ENCODE measurements at regions not wholly inside any gene's neighbourhood (a gene's known extent, or its start where the extent isn't known, plus 50 kb on each side); places are given as distances from the start of the nearest gene placed in this dataset.
A peak's percentile ranks its signal among the peaks of the same experiment; 100 is the strongest.

- H3K27me3 ChIP-seq (ENCODE audit: control insufficient read depth in 2 of 2, insufficient read depth in 2 of 2, low read length in 2 of 2) = no peaks in the 10 kb centered on the region
- no peaks in the 10 kb centered on the region for H3K79me2 ChIP-seq (ENCODE audit: insufficient read depth, low read length)
- no peak overlapping the region for H3K4me2 ChIP-seq (replicated peaks; ENCODE audit: extremely low read depth, low read length, poor library complexity, severe bottlenecking)
- H3K4me3 Mint-ChIP-seq = no peak overlapping the region
- H3K4me1 ChIP-seq (ENCODE audit: control insufficient read depth in 1 of 2, insufficient read depth in 2 of 2, low read length in 2 of 2) = peaks cover 27 to 36% of the 10 kb centered on the region in 2 donors
- DNase-seq = no peak
- H4K20me1 ChIP-seq (ENCODE audit: insufficient read depth, low read length) = no peaks in the 10 kb centered on the region
- no peak overlapping the region for H3K4me3 ChIP-seq (replicated peaks in 1 of 3; ENCODE audit: low read depth in 2 of 3, low read length in 3 of 3)
- no peak overlapping the region for H3K27ac Mint-ChIP-seq
- no peak overlapping the region for H2AFZ ChIP-seq (ENCODE audit: insufficient read depth, low read depth, low read length, poor library complexity, severe bottlenecking)
- no peak overlapping the region for H3K27ac ChIP-seq (ENCODE audit: low read depth in 1 of 2, low read length in 2 of 2)
- no peaks in the 10 kb centered on the region for H3K9me3 Mint-ChIP-seq
- H3K9ac ChIP-seq (ENCODE audit: insufficient read depth, low read length, poor library complexity, severe bottlenecking) = no peak overlapping the region
- peaks cover 0 to 1% (median 0%) of the 10 kb centered on the region in 3 donors for H3K27me3 Mint-ChIP-seq (ENCODE audit: low read depth in 3 of 3)
- H3K9me3 ChIP-seq (replicated peaks in 1 of 2; ENCODE audit: control insufficient read depth in 1 of 2, insufficient read depth in 1 of 2, low read length in 2 of 2) = no peaks in the 10 kb centered on the region
- TF ChIP-seq, protein P1, sequence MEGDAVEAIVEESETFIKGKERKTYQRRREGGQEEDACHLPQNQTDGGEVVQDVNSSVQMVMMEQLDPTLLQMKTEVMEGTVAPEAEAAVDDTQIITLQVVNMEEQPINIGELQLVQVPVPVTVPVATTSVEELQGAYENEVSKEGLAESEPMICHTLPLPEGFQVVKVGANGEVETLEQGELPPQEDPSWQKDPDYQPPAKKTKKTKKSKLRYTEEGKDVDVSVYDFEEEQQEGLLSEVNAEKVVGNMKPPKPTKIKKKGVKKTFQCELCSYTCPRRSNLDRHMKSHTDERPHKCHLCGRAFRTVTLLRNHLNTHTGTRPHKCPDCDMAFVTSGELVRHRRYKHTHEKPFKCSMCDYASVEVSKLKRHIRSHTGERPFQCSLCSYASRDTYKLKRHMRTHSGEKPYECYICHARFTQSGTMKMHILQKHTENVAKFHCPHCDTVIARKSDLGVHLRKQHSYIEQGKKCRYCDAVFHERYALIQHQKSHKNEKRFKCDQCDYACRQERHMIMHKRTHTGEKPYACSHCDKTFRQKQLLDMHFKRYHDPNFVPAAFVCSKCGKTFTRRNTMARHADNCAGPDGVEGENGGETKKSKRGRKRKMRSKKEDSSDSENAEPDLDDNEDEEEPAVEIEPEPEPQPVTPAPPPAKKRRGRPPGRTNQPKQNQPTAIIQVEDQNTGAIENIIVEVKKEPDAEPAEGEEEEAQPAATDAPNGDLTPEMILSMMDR (IDR thresholded peaks at IDR 0.05) = no peak
- no peaks in the 10 kb centered on the region for H3K36me3 ChIP-seq (replicated peaks in 1 of 2; ENCODE audit: control insufficient read depth in 1 of 2, insufficient read depth in 2 of 2, low read length in 2 of 2)
- H3K4me1 Mint-ChIP-seq = peaks cover 32% of the 10 kb centered on the region
- no peaks in the 10 kb centered on the region for H3K36me3 Mint-ChIP-seq
- intact Hi-C loops (cut with micrococcal nuclease) = no loop called here
- 84% methylated on average over 6 of the region's 9 CpGs for WGBS (ENCODE audit: insufficient coverage)
These were observed 143.5 kb downstream of the AQP4 start for GRCh38 chr18:26721854-26722564.

DNA sequence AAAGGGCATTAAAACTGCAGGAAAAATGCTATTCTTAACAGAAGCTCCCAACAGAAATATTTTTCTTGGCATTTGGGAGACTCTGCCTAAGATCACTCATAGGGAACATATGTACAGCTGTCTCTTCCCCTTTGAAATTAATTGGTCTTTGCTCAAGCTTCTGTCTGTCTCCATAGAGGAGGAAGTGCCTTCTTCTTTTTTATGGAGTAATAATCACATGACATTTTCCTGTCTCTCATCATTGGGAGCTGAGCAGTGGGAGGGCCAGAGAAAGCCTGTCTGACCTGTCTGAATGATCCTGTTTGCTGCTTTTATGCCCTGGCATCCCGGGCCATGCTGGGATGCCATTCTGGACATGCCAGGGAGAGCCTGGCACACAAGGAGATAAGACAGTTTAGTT lies 145.6 kb downstream of the AQP4 start:
- no peaks in the 10 kb centered on the region for H3K36me3 Mint-ChIP-seq
- Histone ChIP-seq H3K27ac (ENCODE audit: low read depth in 1 of 2, low read length in 2 of 2) (peak overlapping the region in 1 of 2 donors; percentile 18), H2AFZ (ENCODE audit: insufficient read depth, low read depth, low read length, poor library complexity, severe bottlenecking) (no peak overlapping the region), H3K36me3 (replicated peaks in 1 of 2; ENCODE audit: control insufficient read depth in 1 of 2, insufficient read depth in 2 of 2, low read length in 2 of 2) (no peaks in the 10 kb centered on the region), H3K79me2 (ENCODE audit: insufficient read depth, low read length) (no peaks in the 10 kb centered on the region), H3K9ac (ENCODE audit: insufficient read depth, low read length, poor library complexity, severe bottlenecking) (no peak overlapping the region), H3K27me3 (ENCODE audit: control insufficient read depth in 2 of 2, insufficient read depth in 2 of 2, low read length in 2 of 2) (no peaks in the 10 kb centered on the region), H4K20me1 (ENCODE audit: insufficient read depth, low read length) (no peaks in the 10 kb centered on the region), H3K4me3 (replicated peaks in 1 of 3; ENCODE audit: low read depth in 2 of 3, low read length in 3 of 3) (no peak overlapping the region), H3K4me2 (replicated peaks; ENCODE audit: extremely low read depth, low read length, poor library complexity, severe bottlenecking) (no peak overlapping the region), H3K4me1 (ENCODE audit: control insufficient read depth in 1 of 2, insufficient read depth in 2 of 2, low read length in 2 of 2) (peaks cover 36 to 48% of the 10 kb centered on the region in 2 donors), H3K9me3 (replicated peaks in 1 of 2; ENCODE audit: control insufficient read depth in 1 of 2, insufficient read depth in 1 of 2, low read length in 2 of 2) (no peaks in the 10 kb centered on the region)
- 100% methylated on average over 1 of the region's 1 CpG for WGBS (ENCODE audit: insufficient coverage)
- peaks cover 0 to 1% (median 0%) of the 10 kb centered on the region in 3 donors for H3K27me3 Mint-ChIP-seq (ENCODE audit: low read depth in 3 of 3)
- H3K27ac Mint-ChIP-seq = peak overlapping the region; percentile 39 to 81 (median 70)
- TF ChIP-seq, protein P1 (IDR thresholded peaks at IDR 0.05) = no peak
- intact Hi-C loops (cut with micrococcal nuclease) = no loop called here
- DNase-seq = peak; percentile 34 to 72 (median 67)
- no peaks in the 10 kb centered on the region for H3K9me3 Mint-ChIP-seq
- H3K4me1 Mint-ChIP-seq = peaks cover 44% of the 10 kb centered on the region
- no peak overlapping the region for H3K4me3 Mint-ChIP-seq

All from CD14-positive monocyte (primary cell).